ENCODE measurements at regions not wholly inside any gene's neighbourhood (a gene's known extent, or its start where the extent isn't known, plus 50 kb on each side); places are given as distances from the start of the nearest gene placed in this dataset.

DNA sequence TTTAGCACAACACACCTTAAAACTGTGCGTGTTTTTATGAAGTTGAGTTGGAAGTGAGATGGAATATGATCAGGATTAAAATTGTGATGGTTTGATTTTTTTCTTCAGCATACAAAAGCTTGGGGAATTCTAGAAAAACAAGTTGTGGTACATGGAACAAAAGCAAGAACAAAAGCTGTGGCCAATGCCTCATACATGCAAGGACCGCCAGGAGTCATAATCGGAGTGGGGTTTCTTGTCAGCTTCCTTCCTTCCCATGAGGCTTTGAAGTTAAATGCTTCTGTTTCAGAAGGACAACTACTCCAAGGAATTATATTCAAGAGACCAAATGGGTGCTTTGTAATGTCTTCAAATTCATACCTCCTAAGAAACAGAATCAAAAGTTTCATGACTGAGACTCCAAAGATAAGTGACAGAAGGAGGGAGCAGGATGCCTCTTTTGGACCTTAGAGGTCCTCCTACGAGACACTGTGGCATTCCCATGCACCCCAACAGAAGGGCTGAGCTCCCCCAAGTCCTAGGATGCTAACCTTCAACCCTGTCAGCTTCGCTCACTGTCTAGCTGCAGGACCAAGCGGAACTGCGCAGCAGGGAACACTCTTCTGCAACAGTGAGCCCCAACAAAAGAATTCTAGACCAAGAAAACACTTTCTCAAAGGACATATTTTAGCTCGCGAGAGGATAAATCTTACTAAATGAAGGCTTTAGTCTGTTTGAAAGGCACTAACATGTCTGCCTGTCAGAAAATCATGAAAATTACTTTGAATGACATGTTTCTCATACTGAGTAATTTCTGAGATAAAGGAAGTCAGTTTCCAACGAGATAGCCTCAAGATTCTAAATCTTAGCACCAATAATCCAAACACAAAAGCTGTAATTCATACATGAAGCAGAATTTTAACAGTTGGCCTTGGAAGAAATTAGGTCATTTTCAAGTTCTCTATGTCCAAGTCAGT lies 108.5 kb upstream of the NHSL1 start:
- H3K4me1 ChIP-seq, result no peaks in the 10 kb centered on the region
- H3K9me3 ChIP-seq, result no peaks in the 10 kb centered on the region
- DNase-seq, result no peak
- no peak overlapping the region for H3K4me3 ChIP-seq
- no peaks in the 10 kb centered on the region for H3K36me3 ChIP-seq
- no peaks in the 10 kb centered on the region for H3K27me3 ChIP-seq
- no peak overlapping the region for H3K27ac ChIP-seq
- TF ChIP-seq POLR2A (IDR thresholded peaks at IDR 0.05), result no peak
- TF ChIP-seq, protein P1, sequence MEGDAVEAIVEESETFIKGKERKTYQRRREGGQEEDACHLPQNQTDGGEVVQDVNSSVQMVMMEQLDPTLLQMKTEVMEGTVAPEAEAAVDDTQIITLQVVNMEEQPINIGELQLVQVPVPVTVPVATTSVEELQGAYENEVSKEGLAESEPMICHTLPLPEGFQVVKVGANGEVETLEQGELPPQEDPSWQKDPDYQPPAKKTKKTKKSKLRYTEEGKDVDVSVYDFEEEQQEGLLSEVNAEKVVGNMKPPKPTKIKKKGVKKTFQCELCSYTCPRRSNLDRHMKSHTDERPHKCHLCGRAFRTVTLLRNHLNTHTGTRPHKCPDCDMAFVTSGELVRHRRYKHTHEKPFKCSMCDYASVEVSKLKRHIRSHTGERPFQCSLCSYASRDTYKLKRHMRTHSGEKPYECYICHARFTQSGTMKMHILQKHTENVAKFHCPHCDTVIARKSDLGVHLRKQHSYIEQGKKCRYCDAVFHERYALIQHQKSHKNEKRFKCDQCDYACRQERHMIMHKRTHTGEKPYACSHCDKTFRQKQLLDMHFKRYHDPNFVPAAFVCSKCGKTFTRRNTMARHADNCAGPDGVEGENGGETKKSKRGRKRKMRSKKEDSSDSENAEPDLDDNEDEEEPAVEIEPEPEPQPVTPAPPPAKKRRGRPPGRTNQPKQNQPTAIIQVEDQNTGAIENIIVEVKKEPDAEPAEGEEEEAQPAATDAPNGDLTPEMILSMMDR (IDR thresholded peaks at IDR 0.05), result no peak

DNA sequence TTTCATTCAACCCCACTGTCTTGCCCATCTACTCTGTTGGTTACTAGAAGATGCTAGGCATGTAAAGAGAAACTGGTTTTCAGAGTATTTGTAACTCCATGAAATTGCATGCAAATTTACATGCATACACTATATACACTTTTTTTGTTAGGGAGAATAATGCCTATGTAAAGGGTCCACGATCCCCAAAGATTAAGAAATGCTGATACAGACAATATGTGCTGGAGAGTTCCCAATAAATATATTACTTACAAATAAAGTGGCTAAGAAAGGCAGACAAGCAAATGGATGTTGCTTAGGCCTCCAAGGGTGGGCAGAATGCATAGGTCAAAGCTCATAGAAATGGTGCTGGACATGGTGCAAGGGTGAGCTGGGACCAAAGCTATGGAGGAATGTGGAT lies 109.6 kb upstream of the NHSL1 start:
- Histone ChIP-seq H3K27me3 (no peaks in the 10 kb centered on the region), H3K4me1 (no peaks in the 10 kb centered on the region), H3K27ac (no peak overlapping the region), H3K9me3 (no peaks in the 10 kb centered on the region), H3K36me3 (no peaks in the 10 kb centered on the region), H3K4me3 (no peak overlapping the region)
- TF ChIP-seq, protein P1 (IDR thresholded peaks at IDR 0.05), result no peak
- no peak for TF ChIP-seq POLR2A (IDR thresholded peaks at IDR 0.05)
- no peak for DNase-seq

DNA sequence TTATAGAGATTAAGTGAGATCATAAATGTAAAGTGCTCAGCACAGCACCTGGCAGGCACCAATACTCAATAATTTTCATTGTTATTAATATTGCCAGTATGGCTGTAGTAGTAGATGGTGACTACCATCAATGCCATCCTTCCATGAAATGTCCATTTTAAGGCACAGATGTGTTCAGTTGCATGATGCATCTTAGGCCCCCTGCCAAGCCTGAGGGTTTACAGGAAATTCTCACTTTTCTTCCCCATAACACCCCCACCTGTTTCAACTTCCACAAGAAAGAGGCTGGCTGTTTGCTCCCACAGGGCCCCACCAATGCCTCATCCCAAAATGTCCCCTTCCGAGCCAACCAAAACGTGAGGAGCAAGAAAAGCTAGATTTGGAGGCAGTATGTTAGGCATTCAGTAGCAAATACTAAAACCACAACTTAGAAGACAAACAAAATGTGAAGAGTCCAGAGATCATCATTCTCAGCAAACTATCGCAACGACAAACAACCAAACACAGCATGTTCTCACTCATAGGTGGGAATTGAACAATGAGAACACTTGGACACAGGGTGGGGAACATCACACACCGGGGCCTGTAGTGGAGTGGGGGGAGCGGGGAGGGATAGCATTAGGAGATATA lies 110.6 kb upstream of the NHSL1 start:
- no peaks in the 10 kb centered on the region for H3K4me1 ChIP-seq
- no peak for TF ChIP-seq POLR2A (IDR thresholded peaks at IDR 0.05)
- TF ChIP-seq, protein P1 (IDR thresholded peaks at IDR 0.05), result no peak
- no peaks in the 10 kb centered on the region for H3K36me3 ChIP-seq
- H3K27me3 ChIP-seq, result no peaks in the 10 kb centered on the region
- H3K9me3 ChIP-seq, result no peaks in the 10 kb centered on the region
- no peak for DNase-seq
- H3K4me3 ChIP-seq, result no peak overlapping the region
- no peak overlapping the region for H3K27ac ChIP-seq

DNA sequence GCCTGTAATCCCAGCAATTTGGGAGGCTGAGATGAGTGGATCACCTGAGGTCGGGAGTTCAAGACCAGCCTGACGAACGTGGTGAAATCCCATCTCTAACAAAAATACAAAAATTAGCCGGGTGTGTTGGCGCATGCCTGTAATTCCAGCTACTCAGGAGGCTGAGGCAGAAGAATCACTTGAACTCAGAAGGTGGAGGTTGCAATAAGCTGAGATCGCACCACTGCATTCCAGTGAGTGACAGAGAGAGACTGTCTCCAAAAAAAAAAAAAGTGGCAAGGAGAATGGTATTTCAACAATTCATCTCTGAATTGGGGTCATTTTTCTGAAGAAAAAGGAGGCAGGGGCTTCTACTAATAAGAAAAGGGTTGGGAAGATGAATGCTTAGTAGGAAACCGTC lies 111.5 kb upstream of the NHSL1 start:
- no peaks in the 10 kb centered on the region for H3K36me3 ChIP-seq
- no peaks in the 10 kb centered on the region for H3K9me3 ChIP-seq
- no peak for DNase-seq
- no peak overlapping the region for H3K4me3 ChIP-seq
- H3K27me3 ChIP-seq, result no peaks in the 10 kb centered on the region
- no peak overlapping the region for H3K27ac ChIP-seq
- TF ChIP-seq POLR2A (IDR thresholded peaks at IDR 0.05), result no peak
- TF ChIP-seq, protein P1 (IDR thresholded peaks at IDR 0.05), result no peak
- no peaks in the 10 kb centered on the region for H3K4me1 ChIP-seq

DNA sequence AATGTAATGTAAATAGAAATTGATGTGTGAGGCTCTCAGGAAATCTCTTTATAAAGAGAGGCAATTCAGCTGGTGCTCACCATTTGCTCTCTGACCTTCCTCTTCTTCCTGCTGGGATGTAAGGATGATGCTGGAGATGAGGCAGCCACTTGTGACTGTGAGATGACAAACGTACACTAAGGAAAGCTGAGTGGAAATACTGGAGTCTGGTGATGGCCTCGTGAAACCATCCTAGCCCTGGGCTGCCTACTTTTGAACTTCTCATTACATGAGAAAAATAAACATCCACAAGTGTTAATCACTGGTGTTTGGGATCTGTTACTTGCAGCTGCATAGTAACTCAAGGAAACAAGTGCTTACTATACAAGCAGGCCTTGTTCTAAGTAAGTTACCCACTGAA lies 114.9 kb upstream of the NHSL1 start:
- Histone ChIP-seq H3K27me3 (no peaks in the 10 kb centered on the region), H3K36me3 (no peaks in the 10 kb centered on the region), H3K4me3 (no peak overlapping the region), H3K4me1 (no peaks in the 10 kb centered on the region), H3K27ac (no peak overlapping the region), H3K9me3 (no peaks in the 10 kb centered on the region)
- no peak for DNase-seq
- TF ChIP-seq, protein P1 (IDR thresholded peaks at IDR 0.05), result no peak
- no peak for TF ChIP-seq POLR2A (IDR thresholded peaks at IDR 0.05)
